ENCODE measurements at regions not wholly inside any gene's neighbourhood (a gene's known extent, or its start where the extent isn't known, plus 50 kb on each side); places are given as distances from the start of the nearest gene placed in this dataset.

DNA sequence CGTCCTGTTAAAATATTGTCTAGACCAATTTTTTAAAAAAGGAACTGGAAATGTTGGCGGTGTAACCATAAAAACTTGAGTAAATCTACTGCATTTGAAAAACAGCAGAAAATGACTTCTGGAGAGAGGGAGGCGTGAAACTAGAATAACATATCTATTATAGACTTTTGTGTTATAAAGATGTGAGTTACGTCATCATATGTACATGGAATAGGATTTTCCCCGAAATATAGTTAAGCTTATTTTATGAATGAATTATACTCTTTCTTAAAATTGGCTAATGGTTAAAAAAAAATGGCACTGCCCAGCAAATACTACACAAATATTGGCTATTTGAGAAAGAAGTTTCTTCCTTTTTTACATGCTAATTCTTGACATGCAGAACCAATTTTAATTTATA lies 147.1 kb upstream of the TEX13C start:
- Histone ChIP-seq H3K4me1 (ENCODE audit: control insufficient read depth in 2 of 2, insufficient read depth in 2 of 2, low read length in 2 of 2) (no peaks in the 10 kb centered on the region), H3K27me3 (ENCODE audit: control insufficient read depth in 2 of 2, insufficient read depth in 1 of 2, low read length in 1 of 2) (no peaks in the 10 kb centered on the region), H3K27ac (ENCODE audit: low read depth in 1 of 2, low read length in 1 of 2) (no peak overlapping the region), H3K36me3 (ENCODE audit: control insufficient read depth in 2 of 2, insufficient read depth in 2 of 2, low read length in 1 of 2) (no peaks in the 10 kb centered on the region), H3K4me3 (ENCODE audit: low read length in 2 of 2) (no peak overlapping the region), H3K9me3 (ENCODE audit: control insufficient read depth in 2 of 2, insufficient read depth in 1 of 2, low read length in 1 of 2) (no peaks in the 10 kb centered on the region)
- 89% methylated on average over 5 of the region's 5 CpGs for WGBS
- no peak for DNase-seq (ENCODE audit: low read depth in 6 of 9, low spot score in 9 of 9)

DNA sequence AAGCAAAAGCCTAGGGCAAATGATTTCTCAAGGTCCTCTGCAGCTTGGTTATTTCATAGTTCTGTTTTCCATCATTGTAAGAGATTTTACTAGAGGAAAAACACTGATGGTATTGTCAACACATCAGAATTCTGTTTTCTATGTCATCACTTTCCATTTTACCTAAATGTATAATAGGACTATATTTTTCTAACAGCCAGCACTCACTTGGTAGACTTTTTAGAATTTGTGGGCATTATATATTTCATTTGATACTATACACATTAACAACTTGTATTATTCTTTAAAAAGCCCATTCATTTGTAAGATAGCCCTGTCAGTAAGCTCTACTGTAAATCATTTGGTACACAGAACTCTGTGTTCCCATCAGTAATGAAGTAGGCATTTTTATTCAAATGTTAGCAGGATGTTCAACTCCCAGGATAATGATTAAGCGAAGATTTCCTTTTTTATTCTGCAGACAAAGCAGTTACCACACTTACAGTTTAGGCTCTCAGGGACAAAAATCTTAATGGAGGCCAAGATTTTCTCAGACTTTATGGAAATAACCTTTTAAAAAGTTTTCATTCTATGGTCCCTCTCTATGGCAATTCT lies 143.6 kb upstream of the TEX13C start:
- H3K4me3 ChIP-seq (ENCODE audit: low read length in 2 of 2), result no peak overlapping the region
- H3K27ac ChIP-seq (ENCODE audit: low read depth in 1 of 2, low read length in 1 of 2), result no peak overlapping the region
- H3K27me3 ChIP-seq (ENCODE audit: control insufficient read depth in 2 of 2, insufficient read depth in 1 of 2, low read length in 1 of 2), result no peaks in the 10 kb centered on the region
- no peaks in the 10 kb centered on the region for H3K9me3 ChIP-seq (ENCODE audit: control insufficient read depth in 2 of 2, insufficient read depth in 1 of 2, low read length in 1 of 2)
- no peak for DNase-seq (ENCODE audit: low read depth in 6 of 9, low spot score in 9 of 9)
- H3K36me3 ChIP-seq (ENCODE audit: control insufficient read depth in 2 of 2, insufficient read depth in 2 of 2, low read length in 1 of 2), result no peaks in the 10 kb centered on the region
- WGBS, result 0% methylated on average over 1 of the region's 1 CpG
- no peaks in the 10 kb centered on the region for H3K4me1 ChIP-seq (ENCODE audit: control insufficient read depth in 2 of 2, insufficient read depth in 2 of 2, low read length in 2 of 2)

DNA sequence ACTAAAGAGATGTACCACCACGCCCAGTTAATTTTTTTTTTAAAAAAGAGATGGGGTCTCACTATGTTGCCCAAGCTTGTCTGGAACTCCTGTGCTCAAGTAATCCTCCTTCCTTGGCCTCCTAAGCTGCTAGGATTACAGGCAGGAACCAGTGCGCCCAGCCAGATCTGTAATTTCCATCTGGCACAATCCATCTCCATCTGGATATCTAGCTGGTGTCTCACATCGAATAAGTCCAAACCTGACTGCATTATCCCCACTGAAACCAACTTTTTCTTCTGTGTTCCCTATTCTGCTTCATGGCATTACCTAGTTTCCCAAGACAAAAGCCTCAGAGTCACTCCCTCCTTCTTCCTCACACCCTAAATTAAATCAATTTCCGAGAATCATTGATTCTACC lies 125.8 kb upstream of the TEX13C start:
- WGBS, result 92% methylated on average over 4 of the region's 4 CpGs
- H3K4me1 ChIP-seq (ENCODE audit: control insufficient read depth in 2 of 2, insufficient read depth in 2 of 2, low read length in 2 of 2), result no peaks in the 10 kb centered on the region
- H3K9me3 ChIP-seq (ENCODE audit: control insufficient read depth in 2 of 2, insufficient read depth in 1 of 2, low read length in 1 of 2), result no peaks in the 10 kb centered on the region
- H3K27me3 ChIP-seq (ENCODE audit: control insufficient read depth in 2 of 2, insufficient read depth in 1 of 2, low read length in 1 of 2), result no peaks in the 10 kb centered on the region
- H3K4me3 ChIP-seq (ENCODE audit: low read length in 2 of 2), result no peak overlapping the region
- H3K27ac ChIP-seq (ENCODE audit: low read depth in 1 of 2, low read length in 1 of 2), result no peak overlapping the region
- no peak for DNase-seq (ENCODE audit: low read depth in 6 of 9, low spot score in 9 of 9)
- no peaks in the 10 kb centered on the region for H3K36me3 ChIP-seq (ENCODE audit: control insufficient read depth in 2 of 2, insufficient read depth in 2 of 2, low read length in 1 of 2)

DNA sequence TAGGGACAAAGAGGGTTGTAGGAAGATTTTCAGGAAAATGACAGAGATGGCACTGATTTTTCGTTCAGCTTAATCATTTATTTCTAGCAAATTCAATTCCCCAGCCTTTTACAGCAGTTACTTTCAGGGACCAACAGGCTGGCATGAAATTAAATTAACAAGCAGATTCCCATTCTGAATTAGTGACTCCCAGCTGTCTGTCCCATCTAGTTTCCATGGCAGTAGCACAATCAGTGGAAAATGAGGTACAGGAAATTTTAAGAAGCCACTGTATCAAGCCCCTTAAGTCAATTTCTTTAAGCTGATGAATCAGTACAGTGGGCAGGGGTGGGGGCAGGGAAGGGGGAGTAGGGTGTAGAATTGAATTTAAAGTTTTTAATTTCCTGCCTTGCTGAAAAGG lies 121.1 kb upstream of the TEX13C start:
- WGBS, result 77% methylated on average over 1 of the region's 1 CpG
- Histone ChIP-seq H3K4me1 (ENCODE audit: control insufficient read depth in 2 of 2, insufficient read depth in 2 of 2, low read length in 2 of 2) (peaks cover 0 to 5% of the 10 kb centered on the region in 2 donors), H3K36me3 (ENCODE audit: control insufficient read depth in 2 of 2, insufficient read depth in 2 of 2, low read length in 1 of 2) (no peaks in the 10 kb centered on the region), H3K4me3 (ENCODE audit: low read length in 2 of 2) (no peak overlapping the region), H3K27me3 (ENCODE audit: control insufficient read depth in 2 of 2, insufficient read depth in 1 of 2, low read length in 1 of 2) (peaks cover 7 to 27% of the 10 kb centered on the region in 2 donors), H3K9me3 (ENCODE audit: control insufficient read depth in 2 of 2, insufficient read depth in 1 of 2, low read length in 1 of 2) (no peaks in the 10 kb centered on the region), H3K27ac (ENCODE audit: low read depth in 1 of 2, low read length in 1 of 2) (no peak overlapping the region)
- no peak for DNase-seq (ENCODE audit: low read depth in 6 of 9, low spot score in 9 of 9)

GRCh38 chrX:125202591-125203248 lies 117.0 kb upstream of the TEX13C start:
- H3K4me3 ChIP-seq (ENCODE audit: low read length in 2 of 2), result no peak overlapping the region
- H3K4me1 ChIP-seq (ENCODE audit: control insufficient read depth in 2 of 2, insufficient read depth in 2 of 2, low read length in 2 of 2), result peaks cover 0 to 11% of the 10 kb centered on the region in 2 donors
- WGBS, result 5% methylated on average over 33 of the region's 33 CpGs
- no peaks in the 10 kb centered on the region for H3K9me3 ChIP-seq (ENCODE audit: control insufficient read depth in 2 of 2, insufficient read depth in 1 of 2, low read length in 1 of 2)
- H3K27ac ChIP-seq (ENCODE audit: low read depth in 1 of 2, low read length in 1 of 2), result no peak overlapping the region
- DNase-seq (ENCODE audit: low read depth in 6 of 9, low spot score in 9 of 9), result peak in 1 of 9 donors; percentile 19
- H3K36me3 ChIP-seq (ENCODE audit: control insufficient read depth in 2 of 2, insufficient read depth in 2 of 2, low read length in 1 of 2), result no peaks in the 10 kb centered on the region
- peaks cover 20 to 61% of the 10 kb centered on the region in 2 donors for H3K27me3 ChIP-seq (ENCODE audit: control insufficient read depth in 2 of 2, insufficient read depth in 1 of 2, low read length in 1 of 2)

- DNase-seq (ENCODE audit: low read depth in 6 of 9, low spot score in 9 of 9), result peak in 1 of 9 donors; percentile 7
Measured at GRCh38 chrX:125203365-125203736, 116.3 kb upstream of the TEX13C start.

DNA sequence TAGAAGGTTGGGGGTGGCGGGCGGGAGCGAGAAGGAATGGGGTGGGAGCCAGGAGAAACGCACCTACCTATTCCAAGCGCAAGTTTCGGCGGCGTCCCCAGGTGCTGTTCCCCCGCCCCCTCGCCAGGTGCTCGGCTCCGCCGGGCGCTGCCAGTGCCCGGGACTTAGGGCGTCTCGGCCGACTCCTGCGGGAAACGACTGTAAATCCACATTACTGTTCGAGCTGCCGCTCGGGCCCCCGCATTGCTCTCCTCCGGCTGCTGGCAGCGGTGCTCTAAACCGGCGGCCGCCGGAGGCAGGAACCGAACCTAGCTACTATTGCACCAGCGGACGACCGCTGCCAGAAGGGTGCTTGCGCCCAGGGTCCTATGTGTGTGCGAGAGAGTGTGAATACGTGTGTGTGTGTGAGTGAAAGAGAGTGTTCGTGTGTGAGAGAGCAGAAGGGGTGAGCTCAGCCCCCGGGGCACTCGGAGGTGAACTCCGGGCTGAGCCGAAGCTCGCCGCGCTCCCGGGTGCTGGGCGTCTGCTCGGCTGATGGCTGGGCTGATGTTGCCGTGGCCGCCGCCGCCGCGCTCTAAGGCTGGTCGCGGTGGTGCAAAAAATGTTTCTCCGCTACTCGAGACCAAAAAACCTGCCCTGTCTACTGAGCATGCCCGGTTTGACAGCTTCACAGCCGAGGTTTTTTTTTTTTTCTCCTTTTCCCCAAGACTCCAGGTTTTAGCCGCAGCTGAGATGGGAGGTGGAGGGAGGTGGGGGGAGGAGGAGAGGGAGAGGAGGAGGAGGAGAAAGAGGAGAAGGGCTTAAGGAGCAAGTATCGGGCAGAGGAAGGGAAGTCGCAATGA lies 115.7 kb upstream of the TEX13C start:
- Histone ChIP-seq H3K27me3 (ENCODE audit: control insufficient read depth in 2 of 2, insufficient read depth in 1 of 2, low read length in 1 of 2) (peaks cover 20 to 63% of the 10 kb centered on the region in 2 donors), H3K36me3 (ENCODE audit: control insufficient read depth in 2 of 2, insufficient read depth in 2 of 2, low read length in 1 of 2) (no peaks in the 10 kb centered on the region), H3K4me3 (ENCODE audit: low read length in 2 of 2) (peak overlapping the region; percentile 0 to 49), H3K27ac (ENCODE audit: low read depth in 1 of 2, low read length in 1 of 2) (no peak overlapping the region), H3K4me1 (ENCODE audit: control insufficient read depth in 2 of 2, insufficient read depth in 2 of 2, low read length in 2 of 2) (peaks cover 0 to 11% of the 10 kb centered on the region in 2 donors), H3K9me3 (ENCODE audit: control insufficient read depth in 2 of 2, insufficient read depth in 1 of 2, low read length in 1 of 2) (no peaks in the 10 kb centered on the region)
- peak in 1 of 9 donors; percentile 25 for DNase-seq (ENCODE audit: low read depth in 6 of 9, low spot score in 9 of 9)
- WGBS, result 2% methylated on average over 63 of the region's 63 CpGs

More at GRCh38 chrX:125203365-125203736, 116.3 kb upstream of the TEX13C start:
- peaks cover 20 to 61% of the 10 kb centered on the region in 2 donors for H3K27me3 ChIP-seq (ENCODE audit: control insufficient read depth in 2 of 2, insufficient read depth in 1 of 2, low read length in 1 of 2)
- 5% methylated on average over 25 of the region's 25 CpGs for WGBS
- H3K4me1 ChIP-seq (ENCODE audit: control insufficient read depth in 2 of 2, insufficient read depth in 2 of 2, low read length in 2 of 2), result peaks cover 0 to 11% of the 10 kb centered on the region in 2 donors
- H3K36me3 ChIP-seq (ENCODE audit: control insufficient read depth in 2 of 2, insufficient read depth in 2 of 2, low read length in 1 of 2), result no peaks in the 10 kb centered on the region
- H3K9me3 ChIP-seq (ENCODE audit: control insufficient read depth in 2 of 2, insufficient read depth in 1 of 2, low read length in 1 of 2), result no peaks in the 10 kb centered on the region
- no peak overlapping the region for H3K27ac ChIP-seq (ENCODE audit: low read depth in 1 of 2, low read length in 1 of 2)
- H3K4me3 ChIP-seq (ENCODE audit: low read length in 2 of 2), result peak overlapping the region; percentile 0 to 49

- WGBS, result 2% methylated on average over 22 of the region's 22 CpGs
- no peak overlapping the region for H3K27ac ChIP-seq (ENCODE audit: low read depth in 1 of 2, low read length in 1 of 2)
- peak in 1 of 9 donors; percentile 28 for DNase-seq (ENCODE audit: low read depth in 6 of 9, low spot score in 9 of 9)
- H3K9me3 ChIP-seq (ENCODE audit: control insufficient read depth in 2 of 2, insufficient read depth in 1 of 2, low read length in 1 of 2), result no peaks in the 10 kb centered on the region
- H3K27me3 ChIP-seq (ENCODE audit: control insufficient read depth in 2 of 2, insufficient read depth in 1 of 2, low read length in 1 of 2), result peaks cover 20 to 62% of the 10 kb centered on the region in 2 donors
- H3K4me3 ChIP-seq (ENCODE audit: low read length in 2 of 2), result peak overlapping the region; percentile 35 to 49
- H3K4me1 ChIP-seq (ENCODE audit: control insufficient read depth in 2 of 2, insufficient read depth in 2 of 2, low read length in 2 of 2), result peaks cover 0 to 11% of the 10 kb centered on the region in 2 donors
- H3K36me3 ChIP-seq (ENCODE audit: control insufficient read depth in 2 of 2, insufficient read depth in 2 of 2, low read length in 1 of 2), result no peaks in the 10 kb centered on the region
Measured at GRCh38 chrX:125204681-125205132, 115.0 kb upstream of the TEX13C start.

All from thymus (tissue), 11 donors.